HUES48 (cell line): ENCODE measurements at regions not wholly inside any gene's neighbourhood (a gene's known extent, or its start where the extent isn't known, plus 50 kb on each side); places are given as distances from the start of the nearest gene placed in this dataset.

Experiments
- H3K27ac ChIP-seq: one replicate; pipeline ENCODE4 v1.7.0; 2013; ENCODE audit warnings: low read depth, low read length, inconsistent platforms
- H3K27me3 ChIP-seq: 2 replicates; pipeline ENCODE4 v1.6.1; 2013; ENCODE audit warnings: mild to moderate bottlenecking, low read length; ENCODE audit not compliant: control insufficient read depth, insufficient read depth
- H3K36me3 ChIP-seq: 2 replicates; pipeline ENCODE4 v1.6.1; 2013; ENCODE audit warnings: low read length; ENCODE audit not compliant: control insufficient read depth, insufficient read depth
- H3K4me1 ChIP-seq: 2 replicates; pipeline ENCODE4 v1.6.1; 2013; ENCODE audit warnings: mild to moderate bottlenecking, low read length; ENCODE audit not compliant: control insufficient read depth, insufficient read depth
- H3K4me3 ChIP-seq: 2 replicates; pipeline ENCODE4 v1.5.1; 2013; ENCODE audit warnings: mild to moderate bottlenecking, low read depth, low read length
- H3K9ac ChIP-seq: 2 replicates; pipeline ENCODE4 v1.6.1; 2013; ENCODE audit warnings: mild to moderate bottlenecking, low read depth, low read length, moderate library complexity
- H3K9me3 ChIP-seq: 2 replicates; pipeline ENCODE4 v1.6.1; 2013; ENCODE audit warnings: low read length; ENCODE audit not compliant: control insufficient read depth, insufficient read depth

GRCh38 chr2:120547662-120548061 lies 188.0 kb upstream of the GLI2 start:
- H3K27me3 ChIP-seq = peaks cover 31% of the 10 kb centered on the region

GRCh38 chr2:120548627-120549608 lies 186.8 kb upstream of the GLI2 start:
- H3K27ac ChIP-seq = no peak overlapping the region
- no peak overlapping the region for H3K9ac ChIP-seq
- H3K4me3 ChIP-seq = no peak overlapping the region
- no peaks in the 10 kb centered on the region for H3K9me3 ChIP-seq
- H3K36me3 ChIP-seq = no peaks in the 10 kb centered on the region
- peaks cover 15% of the 10 kb centered on the region for H3K4me1 ChIP-seq
- peaks cover 34% of the 10 kb centered on the region for H3K27me3 ChIP-seq

More at GRCh38 chr2:120547662-120548061, 188.0 kb upstream of the GLI2 start:
- Histone ChIP-seq H3K4me3 (no peak overlapping the region), H3K9me3 (no peaks in the 10 kb centered on the region), H3K9ac (no peak overlapping the region), H3K27ac (no peak overlapping the region), H3K4me1 (peaks cover 9% of the 10 kb centered on the region), H3K36me3 (no peaks in the 10 kb centered on the region)

GRCh38 chr2:120549841-120550240 lies 185.8 kb upstream of the GLI2 start:
- Histone ChIP-seq H3K4me3 (no peak overlapping the region), H3K27ac (no peak overlapping the region), H3K9me3 (no peaks in the 10 kb centered on the region), H3K27me3 (peaks cover 42% of the 10 kb centered on the region), H3K9ac (no peak overlapping the region), H3K4me1 (peaks cover 15% of the 10 kb centered on the region), H3K36me3 (no peaks in the 10 kb centered on the region)

- Histone ChIP-seq H3K4me1 (peaks cover 15% of the 10 kb centered on the region), H3K36me3 (no peaks in the 10 kb centered on the region), H3K27me3 (peaks cover 41% of the 10 kb centered on the region), H3K27ac (no peak overlapping the region), H3K9ac (no peak overlapping the region), H3K4me3 (no peak overlapping the region), H3K9me3 (no peaks in the 10 kb centered on the region)
Measured at GRCh38 chr2:120550282-120550681, 185.4 kb upstream of the GLI2 start.

GRCh38 chr2:120550893-120551446 lies 184.7 kb upstream of the GLI2 start:
- no peaks in the 10 kb centered on the region for H3K36me3 ChIP-seq
- no peak overlapping the region for H3K27ac ChIP-seq
- H3K9ac ChIP-seq = no peak overlapping the region
- peaks cover 11% of the 10 kb centered on the region for H3K4me1 ChIP-seq
- no peak overlapping the region for H3K4me3 ChIP-seq
- no peaks in the 10 kb centered on the region for H3K9me3 ChIP-seq
- H3K27me3 ChIP-seq = peaks cover 41% of the 10 kb centered on the region

- peaks cover 41% of the 10 kb centered on the region for H3K27me3 ChIP-seq
- no peak overlapping the region for H3K9ac ChIP-seq
- peaks cover 8% of the 10 kb centered on the region for H3K4me1 ChIP-seq
- H3K27ac ChIP-seq = no peak overlapping the region
- H3K36me3 ChIP-seq = no peaks in the 10 kb centered on the region
- H3K4me3 ChIP-seq = no peak overlapping the region
- no peaks in the 10 kb centered on the region for H3K9me3 ChIP-seq
Measured at GRCh38 chr2:120551522-120551921, 184.1 kb upstream of the GLI2 start.

GRCh38 chr2:120552079-120552478 lies 183.6 kb upstream of the GLI2 start:
- peaks cover 41% of the 10 kb centered on the region for H3K27me3 ChIP-seq
- H3K9me3 ChIP-seq = no peaks in the 10 kb centered on the region
- peaks cover 8% of the 10 kb centered on the region for H3K4me1 ChIP-seq
- no peak overlapping the region for H3K27ac ChIP-seq
- no peak overlapping the region for H3K9ac ChIP-seq
- no peak overlapping the region for H3K4me3 ChIP-seq
- no peaks in the 10 kb centered on the region for H3K36me3 ChIP-seq

GRCh38 chr2:120552800-120553481 lies 182.7 kb upstream of the GLI2 start:
- peaks cover 8% of the 10 kb centered on the region for H3K4me1 ChIP-seq
- no peaks in the 10 kb centered on the region for H3K36me3 ChIP-seq
- peak overlapping the region; percentile 21 for H3K27ac ChIP-seq
- no peak overlapping the region for H3K9ac ChIP-seq
- no peaks in the 10 kb centered on the region for H3K9me3 ChIP-seq
- peak overlapping the region; percentile 49 for H3K4me3 ChIP-seq
- H3K27me3 ChIP-seq = peaks cover 45% of the 10 kb centered on the region

- Histone ChIP-seq H3K27me3 (peaks cover 47% of the 10 kb centered on the region), H3K9me3 (no peaks in the 10 kb centered on the region), H3K9ac (no peak overlapping the region), H3K36me3 (no peaks in the 10 kb centered on the region), H3K4me1 (peaks cover 8% of the 10 kb centered on the region), H3K27ac (no peak overlapping the region), H3K4me3 (no peak overlapping the region)
Measured at GRCh38 chr2:120554625-120555032, 181.0 kb upstream of the GLI2 start.

- Histone ChIP-seq H3K9me3 (no peaks in the 10 kb centered on the region), H3K27me3 (peaks cover 43% of the 10 kb centered on the region), H3K9ac (no peak overlapping the region), H3K4me1 (peaks cover 8% of the 10 kb centered on the region), H3K27ac (no peak overlapping the region), H3K36me3 (no peaks in the 10 kb centered on the region), H3K4me3 (no peak overlapping the region)
Measured at GRCh38 chr2:120555092-120555491, 180.6 kb upstream of the GLI2 start.

- no peaks in the 10 kb centered on the region for H3K36me3 ChIP-seq
- H3K4me3 ChIP-seq = no peak overlapping the region
- no peaks in the 10 kb centered on the region for H3K9me3 ChIP-seq
- H3K27me3 ChIP-seq = peaks cover 38% of the 10 kb centered on the region
- no peak overlapping the region for H3K27ac ChIP-seq
- peaks cover 8% of the 10 kb centered on the region for H3K4me1 ChIP-seq
- no peak overlapping the region for H3K9ac ChIP-seq
Measured at GRCh38 chr2:120556911-120557310, 178.8 kb upstream of the GLI2 start.
